GM19193 (cell line): ENCODE measurements at regions not wholly inside any gene's neighbourhood (a gene's known extent, or its start where the extent isn't known, plus 50 kb on each side); places are given as distances from the start of the nearest gene placed in this dataset.

Experiments
- POLR2A ChIP-seq: IDR thresholded peaks from 4 replicates; pipeline ENCODE4 v1.6.1; 2011; ENCODE audit not compliant: insufficient read depth, insufficient read length; ENCODE audit errors: extremely low read depth

GRCh38 chr11:123254357-123254756 lies 59.3 kb upstream of the CLMP start:
- no peak for TF ChIP-seq POLR2A

DNA sequence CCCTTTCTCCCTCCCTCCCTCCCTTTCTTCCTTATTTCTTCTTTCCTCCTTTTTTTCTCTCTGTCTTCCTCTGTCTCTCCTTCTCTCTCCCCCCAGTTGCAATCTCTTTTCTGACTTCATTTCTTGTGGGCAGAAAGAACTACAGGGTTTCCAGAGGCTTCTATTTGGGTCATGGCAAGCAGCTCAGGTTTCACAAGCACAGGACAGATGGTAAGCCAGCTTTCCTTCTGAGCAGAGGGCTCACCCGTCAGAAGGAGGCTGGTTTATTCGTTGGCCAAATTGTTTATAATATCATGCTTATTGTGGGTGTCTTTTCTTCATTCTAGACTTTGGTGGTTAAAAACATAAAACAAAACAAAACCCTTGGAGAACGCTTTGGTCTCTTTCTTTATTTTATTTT lies 58.9 kb upstream of the CLMP start:
- TF ChIP-seq POLR2A: no peak

DNA sequence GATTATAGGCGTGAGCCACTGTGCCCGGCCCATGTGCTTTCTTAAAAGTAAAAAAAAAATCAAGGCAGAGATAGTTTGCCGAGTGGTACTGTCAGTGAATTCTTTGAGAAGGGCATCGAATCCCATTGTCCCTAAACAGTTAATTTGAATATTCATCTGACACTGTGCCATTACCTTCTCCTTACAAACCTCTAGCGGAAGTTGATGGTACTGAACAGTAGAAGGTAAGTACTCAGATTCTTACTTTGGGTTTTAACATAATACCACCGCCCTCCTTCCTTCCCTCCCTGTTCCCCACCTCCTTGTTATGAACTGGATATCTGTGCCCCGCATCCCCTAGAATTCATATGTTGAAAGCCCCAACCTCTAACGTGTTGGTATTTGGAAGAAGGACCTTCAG lies 58.2 kb upstream of the CLMP start:
- no peak for TF ChIP-seq POLR2A

- TF ChIP-seq POLR2A: no peak
Measured at GRCh38 chr11:123251657-123252344, 56.8 kb upstream of the CLMP start.

GRCh38 chr11:123250892-123251656 lies 56.0 kb upstream of the CLMP start:
- no peak for TF ChIP-seq POLR2A

DNA sequence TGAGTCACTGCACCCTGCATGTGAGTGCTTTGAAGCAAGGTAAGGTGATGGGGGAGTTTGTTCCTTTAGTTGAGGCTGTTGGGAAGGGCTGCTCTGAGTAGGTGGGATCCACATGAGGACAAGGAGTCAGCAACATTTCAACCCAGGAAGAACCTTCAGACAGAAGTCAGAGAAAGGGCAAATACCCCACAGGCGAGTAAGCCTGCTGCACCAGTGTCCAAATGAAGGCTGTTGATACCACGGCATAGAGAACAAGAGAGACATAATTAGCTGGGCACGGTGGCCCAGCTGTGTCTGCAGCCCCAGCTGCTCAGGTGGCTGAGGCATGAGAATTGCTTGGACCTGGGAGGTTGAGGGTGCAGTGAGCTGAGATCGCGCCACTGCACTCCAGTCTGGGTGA lies 54.3 kb upstream of the CLMP start:
- TF ChIP-seq POLR2A: no peak

- no peak for TF ChIP-seq POLR2A
Measured at GRCh38 chr11:123247813-123248379, 52.8 kb upstream of the CLMP start.

- no peak for TF ChIP-seq POLR2A
Measured at GRCh38 chr11:123247496-123247799, 52.4 kb upstream of the CLMP start.

DNA sequence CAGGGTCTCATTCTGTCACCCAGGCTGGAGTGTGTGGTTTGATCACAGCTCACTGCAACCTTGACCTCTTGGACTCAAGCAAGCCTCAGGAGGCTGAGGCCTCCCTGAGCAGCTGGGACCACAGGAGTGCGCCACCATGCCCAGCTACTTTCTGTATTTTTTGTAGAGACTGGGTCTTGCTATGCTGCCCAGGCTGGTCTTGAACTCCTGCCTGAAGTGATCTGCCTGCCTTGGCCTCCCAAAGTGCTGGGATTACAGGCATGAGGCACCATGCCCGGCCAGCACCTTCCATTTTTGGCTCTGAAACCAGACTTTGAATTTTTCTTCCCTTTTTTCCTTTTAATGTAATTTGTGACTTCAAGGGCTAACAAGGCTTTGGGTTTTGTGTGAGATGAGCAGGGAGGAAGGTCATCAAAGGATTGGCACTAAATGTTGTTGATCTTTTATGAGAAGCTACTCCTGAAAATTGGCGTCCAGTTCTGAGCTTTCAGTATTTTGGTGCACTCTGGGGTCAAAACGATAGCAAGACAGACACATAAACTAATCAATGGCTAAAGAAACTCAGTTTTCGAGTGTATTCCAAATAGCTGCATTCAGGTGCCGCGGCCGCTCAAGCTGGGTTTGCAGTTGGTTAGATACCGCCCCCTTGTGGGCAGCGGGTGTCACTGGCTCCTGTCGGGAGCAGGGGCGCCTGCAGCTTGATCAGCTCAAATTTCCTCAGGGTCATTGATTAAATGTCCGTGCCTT lies 51.9 kb upstream of the CLMP start:
- TF ChIP-seq POLR2A: no peak

GRCh38 chr11:123245567-123245966 lies 50.5 kb upstream of the CLMP start:
- TF ChIP-seq POLR2A: no peak
